OCI-LY3 (cell line): ENCODE measurements at regions not wholly inside any gene's neighbourhood (a gene's known extent, or its start where the extent isn't known, plus 50 kb on each side); places are given as distances from the start of the nearest gene placed in this dataset.

Source experiments
- EZH2phosphoT487 ChIP-seq: fragments of 200-600 bp; shearing (Covaris generic); IDR thresholded peaks from 2 replicates; pipeline ENCODE4 v1.6.1; 2018; ENCODE audit warnings: antibody characterized with exemption, mixed run types, low read depth
- TF ChIP-seq, protein P1 (sequence below): fragments of 200-600, 300-600 bp; sonication (generic); IDR thresholded peaks from 2 replicates; pipeline ENCODE4 v1.5.1; 2014; ENCODE audit warnings: antibody characterized with exemption, low read length, low read depth

DNA sequence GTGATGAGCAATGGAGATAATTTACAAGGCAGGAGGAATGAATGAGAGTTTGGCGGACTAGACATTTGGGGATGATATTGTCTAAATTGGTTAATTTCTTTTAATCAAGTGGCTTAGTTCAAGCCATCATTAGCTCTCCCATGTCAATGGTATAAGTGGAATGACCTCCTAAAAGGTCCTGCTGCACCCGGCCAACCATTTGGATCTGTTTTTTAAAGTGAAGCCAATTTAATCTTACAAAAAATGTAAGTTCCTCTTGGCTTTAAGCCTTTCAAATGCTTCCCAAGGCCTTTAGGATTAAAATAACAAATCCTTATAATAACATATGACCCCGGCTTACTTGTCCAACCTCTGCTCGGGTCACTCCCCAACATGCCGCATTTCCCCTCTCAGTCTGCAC lies 484.4 kb upstream of the ADAMTS9 start:
- TF ChIP-seq, protein P1, sequence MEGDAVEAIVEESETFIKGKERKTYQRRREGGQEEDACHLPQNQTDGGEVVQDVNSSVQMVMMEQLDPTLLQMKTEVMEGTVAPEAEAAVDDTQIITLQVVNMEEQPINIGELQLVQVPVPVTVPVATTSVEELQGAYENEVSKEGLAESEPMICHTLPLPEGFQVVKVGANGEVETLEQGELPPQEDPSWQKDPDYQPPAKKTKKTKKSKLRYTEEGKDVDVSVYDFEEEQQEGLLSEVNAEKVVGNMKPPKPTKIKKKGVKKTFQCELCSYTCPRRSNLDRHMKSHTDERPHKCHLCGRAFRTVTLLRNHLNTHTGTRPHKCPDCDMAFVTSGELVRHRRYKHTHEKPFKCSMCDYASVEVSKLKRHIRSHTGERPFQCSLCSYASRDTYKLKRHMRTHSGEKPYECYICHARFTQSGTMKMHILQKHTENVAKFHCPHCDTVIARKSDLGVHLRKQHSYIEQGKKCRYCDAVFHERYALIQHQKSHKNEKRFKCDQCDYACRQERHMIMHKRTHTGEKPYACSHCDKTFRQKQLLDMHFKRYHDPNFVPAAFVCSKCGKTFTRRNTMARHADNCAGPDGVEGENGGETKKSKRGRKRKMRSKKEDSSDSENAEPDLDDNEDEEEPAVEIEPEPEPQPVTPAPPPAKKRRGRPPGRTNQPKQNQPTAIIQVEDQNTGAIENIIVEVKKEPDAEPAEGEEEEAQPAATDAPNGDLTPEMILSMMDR, result no peak
- no peak for TF ChIP-seq EZH2phosphoT487
